ENCODE measurements at regions not wholly inside any gene's neighbourhood (a gene's known extent, or its start where the extent isn't known, plus 50 kb on each side); places are given as distances from the start of the nearest gene placed in this dataset.

DNA sequence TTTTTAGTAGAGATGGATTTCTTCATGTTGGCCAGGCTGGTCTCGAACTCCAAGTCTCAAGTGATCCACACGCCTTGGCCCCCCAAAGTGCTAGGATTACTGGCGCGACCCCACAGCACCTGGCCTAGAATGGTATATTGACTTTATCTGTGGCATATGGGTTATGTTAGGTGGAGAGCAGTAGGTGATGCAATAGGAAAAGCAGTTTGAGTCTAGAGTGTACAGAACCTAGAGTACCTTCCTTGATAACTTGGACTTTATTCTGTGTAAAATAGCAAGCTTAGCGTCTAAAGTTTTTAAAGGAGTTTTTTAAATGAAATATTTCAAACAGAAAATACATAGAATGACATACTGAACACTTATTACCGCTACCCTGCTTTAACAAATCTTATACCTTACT is 139.5 kb upstream of the XIST start:
- H3K27me3 Mint-ChIP-seq (ENCODE audit: low read depth), result no peaks in the 10 kb centered on the region
- TF ChIP-seq GABPB1 (CRISPR knock-in tag; IDR thresholded peaks at IDR 0.05) (peak; percentile 61; the same call in 1 of the 2 replicates), MXD4 (CRISPR knock-in tag; IDR thresholded peaks at IDR 0.05; ENCODE audit: borderline replicate concordance) (no peak), ZNF671 (CRISPR knock-in tag; IDR thresholded peaks at IDR 0.05) (no peak)
- TF ChIP-seq, protein P1, sequence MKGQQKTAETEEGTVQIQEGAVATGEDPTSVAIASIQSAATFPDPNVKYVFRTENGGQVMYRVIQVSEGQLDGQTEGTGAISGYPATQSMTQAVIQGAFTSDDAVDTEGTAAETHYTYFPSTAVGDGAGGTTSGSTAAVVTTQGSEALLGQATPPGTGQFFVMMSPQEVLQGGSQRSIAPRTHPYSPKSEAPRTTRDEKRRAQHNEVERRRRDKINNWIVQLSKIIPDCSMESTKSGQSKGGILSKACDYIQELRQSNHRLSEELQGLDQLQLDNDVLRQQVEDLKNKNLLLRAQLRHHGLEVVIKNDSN (CRISPR knock-in tag; IDR thresholded peaks at IDR 0.05), result no peak
- TF ChIP-seq, protein P2, sequence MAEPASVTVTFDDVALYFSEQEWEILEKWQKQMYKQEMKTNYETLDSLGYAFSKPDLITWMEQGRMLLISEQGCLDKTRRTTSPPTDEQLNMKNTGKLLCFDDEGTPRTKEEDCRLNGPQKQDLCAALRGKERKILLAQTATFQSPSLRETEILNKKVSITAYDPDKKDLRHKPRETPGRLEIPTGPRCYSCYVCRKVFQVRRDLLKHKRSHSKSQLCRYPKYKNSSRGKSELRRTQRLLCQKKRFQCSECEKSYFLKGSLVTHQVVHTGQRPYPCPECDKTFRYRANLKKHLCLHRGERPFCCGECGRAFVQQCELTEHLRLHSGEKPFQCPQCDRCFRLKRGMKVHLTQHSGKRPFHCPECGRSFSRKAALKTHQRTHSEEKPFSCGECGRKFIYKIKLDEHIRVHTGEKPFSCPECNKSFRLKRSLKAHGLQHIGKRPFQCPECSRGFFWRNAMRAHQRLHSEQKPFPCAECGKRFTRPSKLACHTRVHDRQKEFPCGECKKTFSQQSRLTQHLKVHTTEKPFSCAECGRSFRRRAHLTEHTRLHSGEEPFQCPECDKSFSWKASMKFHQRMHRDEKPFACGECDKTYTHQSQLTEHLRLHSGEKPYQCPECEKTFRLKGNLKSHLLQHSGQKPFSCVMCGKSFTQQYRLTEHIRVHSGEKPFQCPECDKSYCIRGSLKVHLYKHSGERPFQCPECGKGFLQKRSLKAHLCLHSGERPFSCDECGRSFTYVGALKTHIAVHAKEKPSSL (CRISPR knock-in tag; conservative IDR thresholded peaks at IDR 0.05), result no peak
- DNase-seq (ENCODE audit: low spot score) (no peak), ATAC-seq (no peak)
- H3K9me3 Mint-ChIP-seq, result peaks cover 3% of the 10 kb centered on the region; the same call in 1 of the 2 replicates
- no peaks in the 10 kb centered on the region for H3K4me1 Mint-ChIP-seq
- peaks cover 22% of the 10 kb centered on the region for H3K36me3 Mint-ChIP-seq
- POLR2A ChIA-PET, result no interaction called here
- H3K4me3 Mint-ChIP-seq, result no peak overlapping the region
- CTCF ChIA-PET, result no interaction called here
- H3K27ac Mint-ChIP-seq, result no peak overlapping the region

DNA sequence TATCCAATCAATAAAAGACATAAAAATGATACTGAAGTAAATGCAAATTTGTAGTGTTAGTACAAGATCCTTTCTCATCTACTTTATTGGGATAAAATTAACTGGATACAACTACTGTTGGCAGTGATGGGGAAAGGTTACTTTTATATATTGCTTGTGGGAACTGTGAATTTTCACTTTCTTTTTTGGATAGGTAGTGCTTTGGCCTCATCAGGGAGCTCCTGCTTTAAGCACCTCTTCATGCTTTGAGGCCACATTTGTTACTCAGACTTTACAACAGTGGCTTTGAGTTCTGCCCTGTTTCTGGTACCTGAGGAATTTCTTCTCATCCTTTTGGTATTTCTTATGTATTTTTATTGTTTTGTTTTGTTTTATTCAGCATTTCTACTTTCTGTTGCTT is 134.7 kb upstream of the XIST start:
- TF ChIP-seq ZNF396 (CRISPR knock-in tag; IDR thresholded peaks at IDR 0.05; ENCODE audit: borderline replicate concordance), result no peak
- TF ChIP-seq ZNF232 (CRISPR knock-in tag; IDR thresholded peaks at IDR 0.05), result no peak
- no peak for TF ChIP-seq MXD4 (CRISPR knock-in tag; IDR thresholded peaks at IDR 0.05; ENCODE audit: borderline replicate concordance)
- TF ChIP-seq, protein P3, sequence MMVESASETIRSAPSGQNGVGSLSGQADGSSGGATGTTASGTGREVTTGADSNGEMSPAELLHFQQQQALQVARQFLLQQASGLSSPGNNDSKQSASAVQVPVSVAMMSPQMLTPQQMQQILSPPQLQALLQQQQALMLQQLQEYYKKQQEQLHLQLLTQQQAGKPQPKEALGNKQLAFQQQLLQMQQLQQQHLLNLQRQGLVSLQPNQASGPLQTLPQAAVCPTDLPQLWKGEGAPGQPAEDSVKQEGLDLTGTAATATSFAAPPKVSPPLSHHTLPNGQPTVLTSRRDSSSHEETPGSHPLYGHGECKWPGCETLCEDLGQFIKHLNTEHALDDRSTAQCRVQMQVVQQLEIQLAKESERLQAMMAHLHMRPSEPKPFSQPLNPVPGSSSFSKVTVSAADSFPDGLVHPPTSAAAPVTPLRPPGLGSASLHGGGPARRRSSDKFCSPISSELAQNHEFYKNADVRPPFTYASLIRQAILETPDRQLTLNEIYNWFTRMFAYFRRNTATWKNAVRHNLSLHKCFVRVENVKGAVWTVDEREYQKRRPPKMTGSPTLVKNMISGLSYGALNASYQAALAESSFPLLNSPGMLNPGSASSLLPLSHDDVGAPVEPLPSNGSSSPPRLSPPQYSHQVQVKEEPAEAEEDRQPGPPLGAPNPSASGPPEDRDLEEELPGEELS (CRISPR knock-in tag; IDR thresholded peaks at IDR 0.05), result no peak
- TF ChIP-seq EMX1 (CRISPR knock-in tag; IDR thresholded peaks at IDR 0.05), result no peak
- TF ChIP-seq SP1 (CRISPR knock-in tag; conservative IDR thresholded peaks at IDR 0.05), result no peak
- TF ChIP-seq KAT7 (CRISPR knock-in tag; IDR thresholded peaks at IDR 0.05; ENCODE audit: borderline replicate concordance), result no peak
- TF ChIP-seq, protein P4, sequence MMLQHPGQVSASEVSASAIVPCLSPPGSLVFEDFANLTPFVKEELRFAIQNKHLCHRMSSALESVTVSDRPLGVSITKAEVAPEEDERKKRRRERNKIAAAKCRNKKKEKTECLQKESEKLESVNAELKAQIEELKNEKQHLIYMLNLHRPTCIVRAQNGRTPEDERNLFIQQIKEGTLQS (CRISPR knock-in tag; conservative IDR thresholded peaks at IDR 0.05), result no peak
- TF ChIP-seq, protein P1 (CRISPR knock-in tag; IDR thresholded peaks at IDR 0.05), result no peak
- no peak for TF ChIP-seq SMAD4 (CRISPR knock-in tag; IDR thresholded peaks at IDR 0.05)
- no peak for TF ChIP-seq FOXJ3 (CRISPR knock-in tag; IDR thresholded peaks at IDR 0.05; ENCODE audit: borderline replicate concordance)
- TF ChIP-seq, protein P5, sequence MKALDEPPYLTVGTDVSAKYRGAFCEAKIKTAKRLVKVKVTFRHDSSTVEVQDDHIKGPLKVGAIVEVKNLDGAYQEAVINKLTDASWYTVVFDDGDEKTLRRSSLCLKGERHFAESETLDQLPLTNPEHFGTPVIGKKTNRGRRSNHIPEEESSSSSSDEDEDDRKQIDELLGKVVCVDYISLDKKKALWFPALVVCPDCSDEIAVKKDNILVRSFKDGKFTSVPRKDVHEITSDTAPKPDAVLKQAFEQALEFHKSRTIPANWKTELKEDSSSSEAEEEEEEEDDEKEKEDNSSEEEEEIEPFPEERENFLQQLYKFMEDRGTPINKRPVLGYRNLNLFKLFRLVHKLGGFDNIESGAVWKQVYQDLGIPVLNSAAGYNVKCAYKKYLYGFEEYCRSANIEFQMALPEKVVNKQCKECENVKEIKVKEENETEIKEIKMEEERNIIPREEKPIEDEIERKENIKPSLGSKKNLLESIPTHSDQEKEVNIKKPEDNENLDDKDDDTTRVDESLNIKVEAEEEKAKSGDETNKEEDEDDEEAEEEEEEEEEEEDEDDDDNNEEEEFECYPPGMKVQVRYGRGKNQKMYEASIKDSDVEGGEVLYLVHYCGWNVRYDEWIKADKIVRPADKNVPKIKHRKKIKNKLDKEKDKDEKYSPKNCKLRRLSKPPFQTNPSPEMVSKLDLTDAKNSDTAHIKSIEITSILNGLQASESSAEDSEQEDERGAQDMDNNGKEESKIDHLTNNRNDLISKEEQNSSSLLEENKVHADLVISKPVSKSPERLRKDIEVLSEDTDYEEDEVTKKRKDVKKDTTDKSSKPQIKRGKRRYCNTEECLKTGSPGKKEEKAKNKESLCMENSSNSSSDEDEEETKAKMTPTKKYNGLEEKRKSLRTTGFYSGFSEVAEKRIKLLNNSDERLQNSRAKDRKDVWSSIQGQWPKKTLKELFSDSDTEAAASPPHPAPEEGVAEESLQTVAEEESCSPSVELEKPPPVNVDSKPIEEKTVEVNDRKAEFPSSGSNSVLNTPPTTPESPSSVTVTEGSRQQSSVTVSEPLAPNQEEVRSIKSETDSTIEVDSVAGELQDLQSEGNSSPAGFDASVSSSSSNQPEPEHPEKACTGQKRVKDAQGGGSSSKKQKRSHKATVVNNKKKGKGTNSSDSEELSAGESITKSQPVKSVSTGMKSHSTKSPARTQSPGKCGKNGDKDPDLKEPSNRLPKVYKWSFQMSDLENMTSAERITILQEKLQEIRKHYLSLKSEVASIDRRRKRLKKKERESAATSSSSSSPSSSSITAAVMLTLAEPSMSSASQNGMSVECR (CRISPR knock-in tag; IDR thresholded peaks at IDR 0.05; ENCODE audit: borderline replicate concordance), result no peak
- no peak for TF ChIP-seq NR1H2 (CRISPR knock-in tag; IDR thresholded peaks at IDR 0.05)
- no peak for TF ChIP-seq CBFB (CRISPR knock-in tag; IDR thresholded peaks at IDR 0.05; ENCODE audit: low read depth)
- TF ChIP-seq, protein P6, sequence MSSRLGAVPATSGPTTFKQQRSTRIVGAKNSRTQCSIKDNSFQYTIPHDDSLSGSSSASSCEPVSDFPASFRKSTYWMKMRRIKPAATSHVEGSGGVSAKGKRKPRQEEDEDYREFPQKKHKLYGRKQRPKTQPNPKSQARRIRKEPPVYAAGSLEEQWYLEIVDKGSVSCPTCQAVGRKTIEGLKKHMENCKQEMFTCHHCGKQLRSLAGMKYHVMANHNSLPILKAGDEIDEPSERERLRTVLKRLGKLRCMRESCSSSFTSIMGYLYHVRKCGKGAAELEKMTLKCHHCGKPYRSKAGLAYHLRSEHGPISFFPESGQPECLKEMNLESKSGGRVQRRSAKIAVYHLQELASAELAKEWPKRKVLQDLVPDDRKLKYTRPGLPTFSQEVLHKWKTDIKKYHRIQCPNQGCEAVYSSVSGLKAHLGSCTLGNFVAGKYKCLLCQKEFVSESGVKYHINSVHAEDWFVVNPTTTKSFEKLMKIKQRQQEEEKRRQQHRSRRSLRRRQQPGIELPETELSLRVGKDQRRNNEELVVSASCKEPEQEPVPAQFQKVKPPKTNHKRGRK (CRISPR knock-in tag; IDR thresholded peaks at IDR 0.05; ENCODE audit: borderline replicate concordance), result no peak
- TF ChIP-seq ZNF263 (CRISPR knock-in tag; IDR thresholded peaks at IDR 0.05; ENCODE audit: low read depth), result no peak
- no peak for TF ChIP-seq ZNF121 (CRISPR knock-in tag; IDR thresholded peaks at IDR 0.05)
- no peak for TF ChIP-seq CREM (CRISPR knock-in tag; IDR thresholded peaks at IDR 0.05)
- Mint-ChIP-seq H3K27ac (no peak overlapping the region), H3K36me3 (peaks cover 25% of the 10 kb centered on the region), H3K4me1 (peaks cover 3% of the 10 kb centered on the region; the same call in 1 of the 2 replicates), H3K9me3 (peaks cover 4% of the 10 kb centered on the region; the same call in 1 of the 2 replicates), H3K4me3 (no peak overlapping the region), H3K27me3 (ENCODE audit: low read depth) (no peaks in the 10 kb centered on the region)
- CTCF ChIA-PET, result no interaction called here
- no peak for ATAC-seq
- no peak for DNase-seq (ENCODE audit: low spot score)
- POLR2A ChIA-PET, result no interaction called here
